Fibroblast of lung (primary cell): ENCODE measurements at regions not wholly inside any gene's neighbourhood (a gene's known extent, or its start where the extent isn't known, plus 50 kb on each side); places are given as distances from the start of the nearest gene placed in this dataset.

ENCODE experiments used
- DNase-seq, 2 donors: peaks; one replicate each; pipeline versions ENCODE4 v3.0.0 to v3.0.0-alpha.2; 2010; ENCODE audit warnings: low read depth in 2 of 2
- H2AFZ ChIP-seq: 2 replicates; pipeline ENCODE4 v1.5.1; 2012; ENCODE audit warnings: low read length, control low read depth, inconsistent platforms
- H3K27ac ChIP-seq: 2 replicates; pipeline ENCODE4 v1.5.1; 2011; ENCODE audit warnings: low read length, control low read depth; ENCODE audit not compliant: insufficient read depth
- H3K27me3 ChIP-seq: 2 replicates; pipeline ENCODE4 v1.5.1; 2011; ENCODE audit warnings: mild to moderate bottlenecking, low read length; ENCODE audit not compliant: control insufficient read depth, insufficient read depth
- H3K36me3 ChIP-seq: 2 replicates; pipeline ENCODE4 v1.5.1; 2011; ENCODE audit warnings: low read length; ENCODE audit not compliant: control insufficient read depth, insufficient read depth
- H3K4me1 ChIP-seq: 2 replicates; pipeline ENCODE4 v1.5.1; 2011; ENCODE audit warnings: low read length; ENCODE audit not compliant: control insufficient read depth, insufficient read depth; ENCODE audit errors: extremely low read depth
- H3K4me2 ChIP-seq: 2 replicates; pipeline ENCODE4 v1.5.1; 2011; ENCODE audit warnings: low read length, control low read depth; ENCODE audit not compliant: insufficient read depth; ENCODE audit errors: extremely low read depth
- H3K4me3 ChIP-seq, 4 experiments: fragments of 200-600 bp in 1 of 4; sonication (generic) in 1 of 4; replicated peaks in 1 of 4; 2 replicates each; pipeline ENCODE4 v1.5.1; 2011 to 2016; ENCODE audit warnings: low read length in 4 of 4, low read depth in 3 of 4, mild to moderate bottlenecking in 3 of 4, control low read depth in 2 of 4, inconsistent platforms in 1 of 4, mixed read lengths in 1 of 4; ENCODE audit not compliant: insufficient read depth in 1 of 4; ENCODE audit errors: control extremely low read depth in 1 of 4
- H3K79me2 ChIP-seq: 2 replicates; pipeline ENCODE4 v1.5.1; 2012; ENCODE audit warnings: mild to moderate bottlenecking, low read length, inconsistent platforms; ENCODE audit not compliant: control insufficient read depth, insufficient read depth
- H3K9ac ChIP-seq: 2 replicates; pipeline ENCODE4 v1.5.1; 2011; ENCODE audit warnings: mild to moderate bottlenecking, low read length, control low read depth; ENCODE audit not compliant: insufficient read depth
- H3K9me3 ChIP-seq: 2 replicates; pipeline ENCODE4 v1.5.1; 2012; ENCODE audit warnings: low read depth, low read length; ENCODE audit not compliant: control insufficient read depth, insufficient read depth
- H4K20me1 ChIP-seq: 2 replicates; pipeline ENCODE4 v1.5.1; 2011; ENCODE audit warnings: low read length; ENCODE audit not compliant: control insufficient read depth, insufficient read depth; ENCODE audit errors: extremely low read depth
- CTCF ChIP-seq, 2 donors: IDR thresholded peaks in 1 of 2; conservative IDR thresholded peaks in 1 of 2; 1 replicate in 1 of 2; 2 replicates in 1 of 2; pipeline ENCODE4 v1.5.1; 2011 to 2012; ENCODE audit warnings: low read length in 2 of 2, control low read depth in 1 of 2, inconsistent platforms in 1 of 2, low read depth in 1 of 2, mild to moderate bottlenecking in 1 of 2
- EZH2 ChIP-seq: IDR thresholded peaks from 2 replicates; pipeline ENCODE4 v1.5.1; 2012; ENCODE audit warnings: low read length, control low read depth, mild to moderate bottlenecking; ENCODE audit errors: missing control alignments

DNA sequence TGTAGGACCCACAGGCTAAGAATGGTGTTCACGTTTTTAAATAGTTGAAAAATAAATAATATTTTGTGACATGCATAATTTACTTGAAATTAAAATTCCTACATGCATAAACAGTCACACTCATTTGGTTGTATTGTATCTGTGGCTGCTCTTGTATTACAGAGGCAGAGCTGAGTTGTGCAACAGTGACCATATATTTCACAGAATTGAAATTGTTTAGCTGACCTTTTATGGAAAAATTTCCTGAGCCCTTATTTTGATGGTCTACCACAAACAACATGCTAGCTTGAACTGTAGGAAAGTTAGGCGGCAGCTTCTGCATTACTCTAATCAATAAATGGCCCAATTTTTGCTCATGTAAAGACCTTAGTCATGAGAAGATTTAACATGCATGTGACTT lies 633.4 kb upstream of the AADAT start:
- no peak overlapping the region for H3K4me3 ChIP-seq
- DNase-seq: no peak
- no peaks in the 10 kb centered on the region for H3K4me1 ChIP-seq
- H3K79me2 ChIP-seq: no peaks in the 10 kb centered on the region
- no peaks in the 10 kb centered on the region for H4K20me1 ChIP-seq
- H3K9ac ChIP-seq: no peak overlapping the region
- no peak for TF ChIP-seq EZH2
- no peak for TF ChIP-seq CTCF (conservative IDR thresholded peaks at IDR 0.05 in 1 of 2, IDR thresholded peaks at IDR 0.05 in 1 of 2; ENCODE audit: low read depth in 1 of 2, low read length in 2 of 2)
- no peaks in the 10 kb centered on the region for H3K36me3 ChIP-seq
- H3K4me2 ChIP-seq: no peak overlapping the region
- no peaks in the 10 kb centered on the region for H3K9me3 ChIP-seq
- no peak overlapping the region for H2AFZ ChIP-seq
- no peaks in the 10 kb centered on the region for H3K27me3 ChIP-seq
- no peak overlapping the region for H3K27ac ChIP-seq

- no peaks in the 10 kb centered on the region for H3K36me3 ChIP-seq
- H3K9me3 ChIP-seq: no peaks in the 10 kb centered on the region
- no peak overlapping the region for H3K9ac ChIP-seq
- no peak overlapping the region for H3K27ac ChIP-seq
- no peaks in the 10 kb centered on the region for H3K27me3 ChIP-seq
- no peaks in the 10 kb centered on the region for H3K4me1 ChIP-seq
- DNase-seq: no peak
- H3K4me2 ChIP-seq: no peak overlapping the region
- no peaks in the 10 kb centered on the region for H3K79me2 ChIP-seq
- TF ChIP-seq CTCF (conservative IDR thresholded peaks at IDR 0.05 in 1 of 2, IDR thresholded peaks at IDR 0.05 in 1 of 2; ENCODE audit: low read depth in 1 of 2, low read length in 2 of 2): no peak
- no peak for TF ChIP-seq EZH2
- no peak overlapping the region for H3K4me3 ChIP-seq
- H4K20me1 ChIP-seq: no peaks in the 10 kb centered on the region
- H2AFZ ChIP-seq: no peak overlapping the region
Observed at GRCh38 chr4:170721812-170722373, 632.1 kb upstream of the AADAT start.

GRCh38 chr4:170716868-170717267 lies 627.1 kb upstream of the AADAT start:
- no peak overlapping the region for H2AFZ ChIP-seq

More at GRCh38 chr4:170716868-170717267, 627.1 kb upstream of the AADAT start:
- Histone ChIP-seq H3K4me1 (no peaks in the 10 kb centered on the region), H3K27me3 (no peaks in the 10 kb centered on the region), H3K4me3 (no peak overlapping the region), H3K4me2 (no peak overlapping the region), H3K36me3 (no peaks in the 10 kb centered on the region), H4K20me1 (no peaks in the 10 kb centered on the region), H3K79me2 (no peaks in the 10 kb centered on the region), H3K9me3 (no peaks in the 10 kb centered on the region), H3K9ac (no peak overlapping the region), H3K27ac (no peak overlapping the region)
- DNase-seq: no peak
- TF ChIP-seq CTCF (conservative IDR thresholded peaks at IDR 0.05 in 1 of 2, IDR thresholded peaks at IDR 0.05 in 1 of 2; ENCODE audit: low read depth in 1 of 2, low read length in 2 of 2): no peak
- no peak for TF ChIP-seq EZH2
